Heart left ventricle (tissue), 16 donors: ENCODE measurements at regions not wholly inside any gene's neighbourhood (a gene's known extent, or its start where the extent isn't known, plus 50 kb on each side); places are given as distances from the start of the nearest gene placed in this dataset.

Experiments
- ATAC-seq, 4 donors: fragments of 200-7000 bp; cut with Tn5 transposase; one replicate each; pipeline ENCODE4 v1.9.1; 2020 to 2022; ENCODE audit warnings: moderate library complexity in 4 of 4, mild to moderate bottlenecking in 3 of 4, moderate number of reproducible peaks in 1 of 4
- DNase-seq, 5 donors: peaks; one replicate each; pipeline ENCODE4 v3.0.0-alpha.2; 2020
- H3K27ac ChIP-seq, 12 donors: fragments of 200-600 bp; sonication (generic) in 4 of 12; one replicate each; pipeline versions ENCODE4 v1.5.0 to v1.8.0; 2016 to 2022; ENCODE audit warnings: mild to moderate bottlenecking in 2 of 12
- H3K27me3 ChIP-seq, 9 donors: fragments of 200-600 bp; sonication (generic) in 2 of 9; one replicate each; pipeline versions ENCODE4 v1.5.1 to v1.8.0; 2016 to 2022; ENCODE audit warnings: mild to moderate bottlenecking in 3 of 9
- H3K36me3 ChIP-seq, 9 donors: fragments of 200-600 bp; sonication (generic) in 2 of 9; one replicate each; pipeline versions ENCODE4 v1.5.0 to v1.8.0; 2018 to 2022; ENCODE audit warnings: mild to moderate bottlenecking in 2 of 9
- H3K4me1 ChIP-seq, 12 donors: fragments of 200-600 bp; sonication (generic) in 4 of 12; one replicate each; pipeline versions ENCODE4 v1.5.0 to v1.8.0; 2016 to 2022; ENCODE audit warnings: mild to moderate bottlenecking in 3 of 12
- H3K4me3 ChIP-seq, 12 donors: fragments of 200-600 bp; sonication (generic) in 4 of 12; one replicate each; pipeline versions ENCODE4 v1.5.0 to v1.8.0; 2017 to 2022; ENCODE audit warnings: mild to moderate bottlenecking in 9 of 12, moderate library complexity in 4 of 12
- H3K9me3 ChIP-seq, 12 donors: fragments of 200-600 bp; sonication (generic) in 4 of 12; one replicate each; pipeline versions ENCODE4 v1.5.0 to v1.8.0; 2016 to 2022; ENCODE audit warnings: mild to moderate bottlenecking in 1 of 12
- POLR2A ChIP-seq, 2 donors: fragments of 450-650 bp; IDR thresholded peaks; one replicate each; pipeline ENCODE4 v1.6.1; 2017; ENCODE audit warnings: antibody characterized with exemption in 2 of 2, mild to moderate bottlenecking in 2 of 2, moderate library complexity in 2 of 2
- WGBS, 4 donors: extraction: QIAGEN DNeasy Blood & Tissue Kit in 2 of 4; methylation state at CpG; one replicate each; pipeline versions ENCODE4 v1.1.5 to v1.1.7; 2013 to 2018; 5-methylcytosine and 5-hydroxymethylcytosine counted together
- intact Hi-C, 10 donors: fragments of 100-400 bp; cut with DNase I; formaldehyde crosslinking; loops; one replicate each; pipeline versions ENCODE4 v1.11.1 to v1.14.2; 2022
- TF ChIP-seq, protein P1 (sequence below), 12 donors: fragments of 200-600 bp; sonication (generic) in 4 of 12; IDR thresholded peaks; one replicate each; pipeline versions ENCODE4 v1.5.0 to v1.8.0; 2018 to 2022; ENCODE audit warnings: antibody characterized with exemption in 12 of 12, mild to moderate bottlenecking in 5 of 12
- donor health status: ischemic (EF 13 %, LVEDD 7.1; RV severe dilation, severe dysfunction).
- donor health status: healthy with polysubstance abuse.
- donor health status: DM: no; HTN: yes; CAD: no.
- donor health status: DM: no; HTN: no; CAD: no.
- donor health status: ischemic (EF 25% LVEDD 6.9; RV normal size, moderate dysfunction).
- donor health status: ischemic (EF 25% LVEDD 5.7; RV mildly dilated, moderate dysfunction).
- donor health status: healthy.
- donor health status: DM: yes; HTN: yes; CAD: no.
- donor health status: ischemic (EF 35%, LVEDD 5.7; RV mildly dilated, moderate dysfunction).
- donor health status: nonischemic (EF 11% LVEDD 7.7; RV severe dilation, severe dysfunction).
- donor health status: DM: yes; HTN: yes; CAD: no.
- donor health status: PGD.
- donor health status: ischemic (EF 29% LVEDD 5.4; RV normal size, mild dysfunction).
- donor health status: nonischemic (EF 23%, LVEDD 6.1; RV moderate dilation, normal function).

DNA sequence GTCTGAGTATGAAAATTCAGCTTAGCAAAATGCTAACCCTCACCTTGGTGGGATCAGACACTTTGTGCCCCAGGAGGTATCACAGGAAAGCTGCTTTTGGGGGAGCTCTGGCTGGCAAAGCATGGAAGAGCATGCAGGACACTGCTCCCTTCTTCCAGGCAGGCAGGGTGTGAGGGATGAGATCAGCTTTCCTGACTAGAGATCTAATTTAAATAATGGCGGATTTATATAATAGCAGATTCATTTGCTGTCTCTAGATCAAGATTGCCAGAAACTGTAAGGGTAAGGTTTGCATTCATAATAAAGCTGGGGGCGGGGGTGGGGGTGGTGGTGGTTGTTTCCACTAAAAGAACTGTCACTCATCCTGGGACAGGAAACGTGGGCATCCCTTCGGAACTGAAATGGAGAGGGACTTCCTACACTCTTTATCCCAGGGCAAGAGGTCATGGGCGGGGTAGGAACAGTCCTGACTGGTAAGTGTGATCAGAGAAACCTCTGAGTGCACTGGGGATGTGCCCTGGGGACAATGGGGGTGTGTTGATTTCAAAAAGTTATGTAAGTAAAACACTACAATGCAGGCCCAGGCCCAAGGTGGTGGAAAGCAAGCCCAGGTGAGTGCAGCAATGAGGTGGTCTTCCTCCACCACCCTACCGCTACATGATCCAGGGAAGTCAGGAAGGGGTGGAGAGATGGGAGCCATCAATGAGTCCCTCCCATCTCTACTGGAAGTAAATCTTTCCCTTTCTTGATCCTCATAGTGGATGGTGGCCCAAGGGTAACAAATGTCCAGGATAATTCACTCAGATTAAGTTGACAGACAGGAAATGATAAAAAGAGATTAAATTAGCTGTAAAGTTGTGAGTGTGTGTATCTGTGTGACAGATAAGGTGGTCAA lies 171.4 kb upstream of the SERPINE2 start:
- H3K4me1 ChIP-seq = no peaks in the 10 kb centered on the region
- H3K27ac ChIP-seq = no peak overlapping the region
- ATAC-seq (no peak), DNase-seq (no peak)
- H3K27me3 ChIP-seq = no peaks in the 10 kb centered on the region
- H3K9me3 ChIP-seq = no peaks in the 10 kb centered on the region
- WGBS, 4 donors = 70 to 77% (median 72%) methylated on average over 6 of the region's 6 CpGs
- H3K36me3 ChIP-seq = no peaks in the 10 kb centered on the region
- no peak overlapping the region for H3K4me3 ChIP-seq
- intact Hi-C loops = no loop called here
- TF ChIP-seq, protein P1, sequence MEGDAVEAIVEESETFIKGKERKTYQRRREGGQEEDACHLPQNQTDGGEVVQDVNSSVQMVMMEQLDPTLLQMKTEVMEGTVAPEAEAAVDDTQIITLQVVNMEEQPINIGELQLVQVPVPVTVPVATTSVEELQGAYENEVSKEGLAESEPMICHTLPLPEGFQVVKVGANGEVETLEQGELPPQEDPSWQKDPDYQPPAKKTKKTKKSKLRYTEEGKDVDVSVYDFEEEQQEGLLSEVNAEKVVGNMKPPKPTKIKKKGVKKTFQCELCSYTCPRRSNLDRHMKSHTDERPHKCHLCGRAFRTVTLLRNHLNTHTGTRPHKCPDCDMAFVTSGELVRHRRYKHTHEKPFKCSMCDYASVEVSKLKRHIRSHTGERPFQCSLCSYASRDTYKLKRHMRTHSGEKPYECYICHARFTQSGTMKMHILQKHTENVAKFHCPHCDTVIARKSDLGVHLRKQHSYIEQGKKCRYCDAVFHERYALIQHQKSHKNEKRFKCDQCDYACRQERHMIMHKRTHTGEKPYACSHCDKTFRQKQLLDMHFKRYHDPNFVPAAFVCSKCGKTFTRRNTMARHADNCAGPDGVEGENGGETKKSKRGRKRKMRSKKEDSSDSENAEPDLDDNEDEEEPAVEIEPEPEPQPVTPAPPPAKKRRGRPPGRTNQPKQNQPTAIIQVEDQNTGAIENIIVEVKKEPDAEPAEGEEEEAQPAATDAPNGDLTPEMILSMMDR (IDR thresholded peaks at IDR 0.05) = no peak
- no peak for TF ChIP-seq POLR2A (IDR thresholded peaks at IDR 0.05)

DNA sequence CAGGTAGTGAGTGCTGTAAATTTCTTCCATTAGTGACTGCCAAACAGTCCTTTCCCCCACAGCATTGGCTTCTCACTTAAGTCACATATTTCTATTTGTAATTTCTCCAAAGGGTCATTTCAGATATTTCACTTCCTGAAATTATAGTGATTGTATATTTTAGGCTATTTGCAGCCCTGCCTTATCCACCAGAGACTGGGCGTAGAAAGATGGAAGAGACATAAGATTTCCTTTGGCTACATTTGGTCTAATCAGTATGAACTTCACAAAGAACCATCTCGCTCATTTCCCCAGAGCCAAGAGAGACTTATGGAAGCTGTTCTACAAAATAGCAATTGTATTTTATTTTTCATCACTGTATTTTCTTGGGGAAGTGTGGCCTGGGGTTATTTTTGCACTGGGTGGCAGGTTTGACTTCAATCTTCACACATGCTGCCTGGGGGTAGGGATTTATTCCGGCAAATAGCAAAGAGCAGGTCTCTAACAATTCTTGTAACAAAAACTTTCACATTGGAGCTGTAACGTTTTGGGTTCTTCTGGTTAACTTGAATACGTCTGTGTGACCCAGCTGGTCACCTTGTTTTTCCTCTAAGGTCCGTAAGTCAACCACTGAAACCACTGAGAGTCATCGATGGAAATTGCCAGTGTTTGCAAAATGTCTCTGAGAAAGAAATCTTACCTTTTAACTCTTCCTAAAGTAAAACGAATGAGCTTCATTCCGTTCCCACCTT lies 170.6 kb upstream of the SERPINE2 start:
- intact Hi-C loops = no loop called here
- Histone ChIP-seq H3K27ac (no peak overlapping the region), H3K4me3 (no peak overlapping the region)

DNA sequence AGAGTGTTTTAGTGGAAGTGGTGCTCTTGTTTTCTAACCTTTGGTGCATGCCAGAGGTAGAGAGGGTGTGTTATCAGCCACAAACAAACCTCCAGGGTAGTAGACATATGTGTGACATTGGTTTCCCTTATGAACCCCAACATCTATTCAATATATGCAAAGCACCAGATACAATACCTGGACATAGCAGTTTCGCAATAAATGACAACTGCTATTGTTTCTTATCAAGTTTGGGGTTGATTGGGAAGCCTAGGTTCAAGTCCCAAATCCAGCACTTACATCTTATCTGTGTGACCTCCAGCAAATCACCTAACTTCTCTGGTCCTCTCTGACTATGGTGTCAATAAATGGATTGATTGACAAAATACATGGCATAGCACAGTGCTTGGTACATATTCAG lies 169.4 kb upstream of the SERPINE2 start:
- no peak for DNase-seq
- intact Hi-C loops = no loop called here
- no peaks in the 10 kb centered on the region for H3K36me3 ChIP-seq
- H3K4me3 ChIP-seq = no peak overlapping the region
- H3K4me1 ChIP-seq = no peaks in the 10 kb centered on the region
- no peaks in the 10 kb centered on the region for H3K9me3 ChIP-seq
- no peak for ATAC-seq
- TF ChIP-seq, protein P1 (IDR thresholded peaks at IDR 0.05) = no peak
- TF ChIP-seq POLR2A (IDR thresholded peaks at IDR 0.05) = no peak
- WGBS, 4 donors = 81 to 89% (median 84%) methylated on average over 1 of the region's 1 CpG
- H3K27me3 ChIP-seq = no peaks in the 10 kb centered on the region
- no peak overlapping the region for H3K27ac ChIP-seq

More for the DNA sequence above, 170.6 kb upstream of the SERPINE2 start:
- H3K36me3 ChIP-seq = no peaks in the 10 kb centered on the region
- TF ChIP-seq, protein P1 (IDR thresholded peaks at IDR 0.05) = no peak
- no peak for TF ChIP-seq POLR2A (IDR thresholded peaks at IDR 0.05)
- no peaks in the 10 kb centered on the region for H3K4me1 ChIP-seq
- no peaks in the 10 kb centered on the region for H3K9me3 ChIP-seq
- DNase-seq = no peak
- 71 to 76% (median 75%) methylated on average over 9 of the region's 9 CpGs for WGBS, 4 donors
- no peaks in the 10 kb centered on the region for H3K27me3 ChIP-seq
- no peak for ATAC-seq

DNA sequence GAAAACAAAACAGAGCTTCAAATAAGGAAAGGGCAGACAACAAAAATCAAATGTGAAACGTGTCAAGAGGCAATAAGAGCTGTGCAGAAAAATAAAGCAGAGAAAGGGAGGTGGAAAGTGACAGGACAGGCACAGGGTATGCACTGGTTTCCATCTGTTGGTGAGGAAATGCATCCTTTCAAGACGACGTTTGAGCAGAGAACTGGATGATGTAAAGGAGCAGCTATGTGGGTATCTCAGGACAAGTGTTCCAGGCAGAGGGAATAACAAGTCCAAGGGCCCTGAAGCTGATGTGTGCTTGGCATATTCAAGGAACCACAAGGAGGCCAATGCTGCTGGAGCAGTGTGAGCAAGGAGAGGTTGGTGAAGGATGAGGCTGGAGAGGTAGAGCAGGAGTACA lies 168.9 kb upstream of the SERPINE2 start:
- no peaks in the 10 kb centered on the region for H3K4me1 ChIP-seq
- WGBS, 4 donors = 20 to 25% (median 22%) methylated on average over 3 of the region's 3 CpGs
- intact Hi-C loops = no loop called here
- no peaks in the 10 kb centered on the region for H3K36me3 ChIP-seq
- DNase-seq = no peak
- no peaks in the 10 kb centered on the region for H3K27me3 ChIP-seq
- no peak overlapping the region for H3K4me3 ChIP-seq
- no peak for ATAC-seq
- TF ChIP-seq, protein P1 (IDR thresholded peaks at IDR 0.05) = no peak
- no peak for TF ChIP-seq POLR2A (IDR thresholded peaks at IDR 0.05)
- H3K9me3 ChIP-seq = no peaks in the 10 kb centered on the region
- H3K27ac ChIP-seq = no peak overlapping the region
